HG03521 (cell line): ENCODE measurements at regions not wholly inside any gene's neighbourhood (a gene's known extent, or its start where the extent isn't known, plus 50 kb on each side); places are given as distances from the start of the nearest gene placed in this dataset.

Source experiments
- ATAC-seq: cut with Tn5 transposase; IDR thresholded peaks from one replicate; pipeline ENCODE4 v1.9.1; 2021; ENCODE audit warnings: mild to moderate bottlenecking, moderate library complexity; ENCODE audit not compliant: unreplicated experiment

DNA sequence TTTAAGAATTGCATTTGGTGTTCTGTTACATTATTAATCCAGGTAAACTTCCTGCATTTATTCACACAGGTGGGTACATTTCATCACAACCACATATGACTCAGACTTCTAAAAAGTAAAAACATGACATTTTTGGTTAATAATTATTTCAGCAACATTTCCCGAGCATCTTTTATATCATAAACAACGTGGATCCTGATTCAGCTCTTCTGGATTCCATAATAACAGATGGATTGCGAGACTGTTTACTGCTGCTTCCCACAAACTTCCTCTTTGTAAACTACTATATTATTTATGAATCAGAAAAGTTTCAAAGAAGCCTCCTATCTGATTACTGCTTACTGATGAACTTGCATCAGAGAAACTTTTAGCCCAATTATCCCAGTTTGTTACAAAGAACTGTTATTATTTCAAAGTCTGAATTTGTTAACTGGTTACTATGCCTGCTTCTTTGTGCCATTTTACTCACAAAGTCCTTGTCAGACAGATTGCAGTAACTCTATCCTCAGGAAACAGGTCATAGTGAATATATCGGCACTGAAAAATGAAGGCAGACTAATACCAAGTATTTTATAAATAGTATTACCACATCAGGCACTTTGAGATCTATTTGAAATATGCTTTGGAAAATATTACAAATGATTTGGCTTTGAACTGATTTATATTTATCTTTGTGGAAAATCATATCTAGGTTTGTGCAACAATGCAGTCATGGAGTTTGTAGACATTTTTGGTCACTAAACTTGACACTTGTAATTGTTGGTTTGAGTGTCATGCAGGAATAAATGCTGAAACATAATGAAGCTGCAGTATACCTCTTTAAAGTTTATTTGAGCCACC lies 511.6 kb downstream of the PLCL1 start:
- no peak for ATAC-seq

DNA sequence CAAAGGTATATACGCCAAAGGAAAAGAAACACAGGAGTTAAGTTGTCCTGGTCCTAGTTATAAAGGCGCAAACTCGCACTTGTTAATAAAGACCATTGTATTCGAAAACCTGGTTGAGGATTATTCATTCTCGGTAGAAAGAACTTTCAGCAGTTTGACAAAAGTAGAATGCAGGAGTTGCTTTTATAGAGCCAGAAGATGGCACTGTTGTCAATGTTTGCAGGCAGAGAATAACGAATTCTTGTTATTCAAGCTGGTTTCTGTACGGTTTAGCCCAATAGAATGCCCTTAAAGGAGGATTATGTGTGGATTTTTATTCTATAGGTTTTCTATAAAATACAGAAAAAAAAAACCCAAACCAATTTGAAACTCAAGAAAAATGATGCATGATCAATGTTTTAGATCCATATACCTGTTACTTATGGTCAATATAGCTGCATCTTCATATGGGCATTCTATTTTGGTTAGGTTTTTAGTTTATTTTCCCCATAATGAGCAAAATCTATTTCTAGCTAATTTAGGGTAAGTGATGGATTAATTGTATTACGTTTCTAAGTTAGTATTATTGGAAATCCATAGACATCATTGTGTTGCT lies 510.3 kb downstream of the PLCL1 start:
- ATAC-seq: no peak

DNA sequence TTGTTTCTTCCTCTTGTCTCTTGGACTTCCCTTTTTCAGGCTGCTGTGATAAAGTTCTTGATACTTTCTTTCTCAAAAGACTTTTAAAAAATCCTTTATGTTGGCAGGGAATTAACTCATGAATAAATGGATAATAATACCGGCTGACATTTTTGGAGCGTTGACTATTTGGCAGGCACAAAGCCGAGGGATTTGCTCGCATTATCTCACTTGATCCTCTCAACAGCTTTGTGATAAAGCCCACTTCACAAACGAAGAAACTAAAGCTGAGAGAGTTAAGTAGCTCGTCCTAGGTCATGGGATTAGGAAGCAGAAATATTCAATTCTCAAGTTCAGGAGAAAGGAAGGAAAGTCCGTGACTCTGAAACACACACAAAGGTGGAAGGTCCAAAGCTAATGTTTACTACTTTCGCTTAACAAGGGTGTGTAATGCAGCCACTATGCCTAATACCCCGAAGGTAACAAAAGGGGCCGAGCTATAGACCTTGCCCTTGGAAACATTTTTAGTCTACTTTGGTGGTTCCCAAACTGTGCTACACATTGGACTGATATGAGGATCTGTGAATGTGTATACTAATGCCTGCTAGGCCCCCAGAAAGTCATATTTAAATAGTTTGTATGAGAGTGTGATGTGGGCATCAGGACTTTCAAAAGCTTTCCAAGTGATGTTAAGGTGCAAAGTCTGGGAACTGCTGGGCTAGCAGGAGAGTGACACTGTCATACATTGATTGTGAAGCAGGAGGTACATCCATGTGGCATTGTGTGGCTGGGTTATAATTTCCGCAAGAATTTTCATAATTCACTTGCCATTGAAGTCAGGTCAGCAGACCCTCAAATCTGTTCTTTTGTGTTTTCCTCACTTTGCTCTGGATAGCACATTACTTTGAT lies 508.4 kb downstream of the PLCL1 start:
- no peak for ATAC-seq

DNA sequence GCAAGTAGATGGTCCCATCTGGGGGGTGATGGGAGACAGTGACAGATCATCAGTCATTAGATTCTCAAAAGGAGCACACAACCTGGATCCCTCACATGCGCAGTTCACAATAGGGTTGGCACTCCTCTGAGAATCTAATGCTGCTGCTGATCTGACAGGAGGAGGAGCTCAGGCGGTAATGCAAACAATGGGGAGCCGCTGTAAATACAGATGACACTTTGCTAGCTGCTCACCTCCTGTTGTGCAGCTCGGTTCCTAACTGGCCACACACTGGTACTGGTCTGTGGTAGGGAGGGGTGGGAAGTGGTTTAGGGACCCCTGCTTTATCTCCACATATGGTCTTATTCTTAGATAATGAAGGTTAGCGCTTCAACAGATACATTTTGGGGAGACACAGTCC lies 506.6 kb downstream of the PLCL1 start:
- no peak for ATAC-seq

DNA sequence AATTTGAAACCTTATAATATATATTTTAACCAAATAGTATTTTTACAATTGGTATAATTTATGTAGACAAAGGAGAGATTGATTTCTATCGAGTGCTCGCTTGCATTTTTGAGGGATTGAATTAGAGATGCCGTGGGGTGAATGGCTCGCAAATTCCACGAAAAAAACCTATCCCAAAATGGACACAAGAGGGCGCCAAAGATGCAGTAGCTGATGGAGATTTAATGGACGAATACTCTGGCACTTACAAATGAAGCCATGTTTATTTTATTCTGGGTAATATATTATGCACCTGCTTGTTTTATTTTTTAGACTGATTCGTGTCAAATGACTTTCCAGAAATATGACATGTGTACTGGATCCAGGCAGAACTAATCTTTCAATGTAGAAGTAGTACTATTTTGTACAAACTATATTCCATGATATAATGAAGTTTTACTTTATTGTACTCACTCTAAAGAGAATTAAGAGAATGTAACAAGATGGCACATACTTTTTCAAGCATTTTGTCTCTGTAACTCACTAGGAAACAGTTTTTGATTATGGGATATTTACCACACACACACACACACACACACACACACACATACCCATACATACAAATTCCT lies 505.4 kb downstream of the PLCL1 start:
- no peak for ATAC-seq

DNA sequence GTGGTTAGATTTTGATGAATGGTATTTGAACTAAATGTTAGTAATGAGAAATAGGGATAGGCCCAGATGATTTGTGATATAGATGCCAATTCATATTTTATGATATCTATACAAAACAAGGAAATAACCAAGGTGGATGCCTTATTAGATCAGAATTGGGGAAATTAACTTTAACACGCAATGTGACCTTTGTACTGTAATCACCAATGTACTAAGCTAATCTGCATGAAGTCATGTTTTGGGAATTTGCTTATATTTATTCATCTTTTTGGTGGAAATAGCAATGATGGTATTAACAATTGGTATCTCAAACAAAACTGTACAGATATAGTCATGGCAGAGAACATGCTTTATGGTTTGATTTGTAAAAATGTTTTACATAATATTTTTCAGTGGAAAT lies 504.7 kb downstream of the PLCL1 start:
- no peak for ATAC-seq

DNA sequence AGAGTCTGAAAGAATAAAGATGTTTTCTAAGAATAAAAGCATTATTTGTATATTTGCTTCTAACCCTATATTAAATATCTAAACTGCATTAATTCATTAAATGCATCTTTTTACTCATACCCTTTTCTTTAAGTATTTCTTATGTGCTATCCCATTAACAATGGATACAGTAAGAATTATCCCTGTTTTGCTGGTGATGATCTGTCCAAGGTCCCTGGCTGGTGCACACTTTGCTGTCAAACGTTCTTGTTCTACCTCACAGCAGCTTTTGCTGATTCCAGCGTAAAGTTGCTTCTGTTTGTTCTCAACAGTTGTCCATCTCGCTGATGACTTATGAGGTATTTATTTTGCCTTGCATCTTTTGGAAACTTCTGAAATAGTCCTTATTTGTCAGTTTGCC lies 504.0 kb downstream of the PLCL1 start:
- no peak for ATAC-seq

DNA sequence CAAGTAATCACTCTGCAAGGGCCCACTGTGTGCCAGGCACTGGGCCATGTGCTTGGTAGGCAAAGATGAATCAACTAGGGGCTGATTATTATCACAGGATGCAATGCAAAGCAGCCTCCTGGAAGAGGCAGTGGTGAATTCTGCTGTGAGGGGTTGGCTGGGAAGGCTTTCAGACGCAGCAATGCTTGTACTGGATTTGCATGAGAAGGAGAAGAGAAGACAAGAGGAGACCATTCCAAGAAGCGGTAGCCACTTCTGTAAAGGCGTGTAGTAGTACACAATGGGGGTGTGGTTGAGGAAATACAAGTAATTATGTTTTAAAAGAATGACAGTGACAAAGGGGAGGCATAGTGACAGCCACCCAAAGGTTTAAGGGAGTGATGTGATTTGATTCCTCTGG lies 502.7 kb downstream of the PLCL1 start:
- ATAC-seq: no peak

DNA sequence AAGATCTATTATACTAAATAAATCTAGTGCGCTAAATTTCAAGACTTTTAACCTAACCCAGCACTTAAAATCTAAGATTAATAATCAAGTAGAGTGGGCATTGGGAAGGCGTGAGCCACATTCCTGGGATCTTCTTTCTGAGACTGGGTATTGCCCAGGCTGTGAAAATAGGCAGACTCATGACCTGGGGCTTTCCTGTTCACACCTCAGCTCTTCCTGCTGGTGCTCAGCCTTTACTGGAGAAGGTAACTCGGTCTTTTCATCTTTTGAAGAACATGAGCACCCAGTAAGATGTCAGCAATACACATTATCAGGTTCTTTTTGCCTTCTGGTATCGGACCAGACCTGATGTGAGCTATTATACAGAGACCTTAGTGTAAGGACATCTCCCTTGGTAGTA lies 500.5 kb downstream of the PLCL1 start:
- ATAC-seq: no peak

DNA sequence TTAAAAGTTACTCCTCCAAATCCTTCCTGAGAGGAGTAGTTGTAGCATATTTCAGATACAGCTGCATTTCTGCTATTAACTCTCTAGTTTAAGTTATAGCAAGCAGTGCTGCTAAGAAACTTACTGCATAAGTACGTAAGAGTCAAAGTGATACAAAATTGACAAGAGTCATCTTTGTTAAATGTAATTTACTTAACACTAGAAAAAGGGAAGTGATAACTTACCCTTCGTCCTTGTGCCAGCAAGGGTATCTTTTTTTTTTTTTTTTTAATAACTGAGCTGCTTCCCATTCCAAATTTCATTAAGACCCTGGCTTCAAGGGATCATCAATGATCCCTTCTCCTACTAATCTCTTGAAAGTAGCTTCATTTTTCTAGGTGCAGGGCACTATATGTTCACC lies 493.0 kb downstream of the PLCL1 start:
- no peak for ATAC-seq

DNA sequence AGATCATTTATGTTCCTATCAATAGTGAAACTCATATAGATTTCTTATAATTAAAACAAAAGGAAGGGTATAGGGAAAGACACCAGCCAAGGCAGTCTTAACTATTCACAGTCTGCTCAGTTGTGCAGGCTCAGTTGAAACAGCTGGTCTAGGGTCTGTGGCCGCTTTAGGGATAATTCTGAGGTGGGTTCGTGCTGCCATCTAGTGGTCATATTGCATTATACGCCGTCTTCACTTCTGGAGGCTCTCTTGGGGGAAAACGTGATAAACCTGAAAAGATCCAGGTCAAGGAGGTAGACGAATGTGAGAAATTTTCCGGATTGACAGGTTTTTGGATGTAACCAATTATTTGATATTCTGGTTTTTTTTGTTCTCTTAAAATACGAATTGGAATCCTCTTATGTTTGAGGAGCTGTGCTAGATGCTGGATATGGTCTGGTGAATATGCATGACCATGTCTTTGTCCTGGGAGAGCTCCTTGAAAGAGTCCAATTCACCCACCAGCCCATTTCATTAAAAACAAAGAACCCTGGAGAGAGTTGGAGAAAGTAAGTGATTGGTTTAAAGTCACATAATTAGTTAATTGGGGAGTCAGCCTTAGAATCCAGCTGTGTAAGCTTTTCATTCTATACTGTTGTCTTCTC lies 492.4 kb downstream of the PLCL1 start:
- peak; percentile 90 for ATAC-seq

DNA sequence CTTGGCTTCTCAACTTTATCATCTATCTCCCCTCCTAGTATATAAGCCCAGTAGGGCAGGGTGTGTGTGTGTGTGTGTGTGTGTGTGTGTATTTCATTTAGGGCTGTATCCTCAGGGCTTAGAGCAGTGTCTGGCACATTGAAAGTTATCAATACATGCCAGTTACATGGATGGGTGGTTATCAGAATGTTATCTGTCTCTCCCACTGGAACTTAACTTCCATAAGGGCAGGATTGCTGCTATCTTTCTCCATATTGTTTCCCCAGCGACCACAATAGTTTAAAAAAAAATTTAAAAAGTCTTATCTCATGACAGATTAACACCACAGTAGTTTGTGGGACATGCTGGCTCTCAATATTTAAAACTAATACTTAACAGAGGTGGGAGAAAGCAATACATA lies 488.9 kb downstream of the PLCL1 start:
- no peak for ATAC-seq

DNA sequence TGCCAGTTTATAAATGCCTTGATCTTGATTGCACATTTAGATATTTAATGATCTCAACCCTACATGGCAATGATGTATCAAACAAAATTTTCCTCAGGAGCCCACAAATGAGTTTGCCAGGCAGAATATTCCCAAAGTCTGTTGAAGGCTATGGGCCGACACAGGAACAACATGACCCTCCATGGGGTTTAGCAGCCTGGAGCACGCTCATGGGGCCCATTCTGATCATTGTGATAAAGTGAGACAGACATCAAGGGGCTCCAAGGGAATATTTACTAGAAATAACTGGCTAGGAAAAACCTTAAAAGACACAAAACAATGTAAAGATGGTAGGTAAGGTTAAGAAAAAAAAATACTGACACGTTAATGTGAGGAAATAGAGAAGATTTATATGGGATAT lies 485.4 kb downstream of the PLCL1 start:
- no peak for ATAC-seq

DNA sequence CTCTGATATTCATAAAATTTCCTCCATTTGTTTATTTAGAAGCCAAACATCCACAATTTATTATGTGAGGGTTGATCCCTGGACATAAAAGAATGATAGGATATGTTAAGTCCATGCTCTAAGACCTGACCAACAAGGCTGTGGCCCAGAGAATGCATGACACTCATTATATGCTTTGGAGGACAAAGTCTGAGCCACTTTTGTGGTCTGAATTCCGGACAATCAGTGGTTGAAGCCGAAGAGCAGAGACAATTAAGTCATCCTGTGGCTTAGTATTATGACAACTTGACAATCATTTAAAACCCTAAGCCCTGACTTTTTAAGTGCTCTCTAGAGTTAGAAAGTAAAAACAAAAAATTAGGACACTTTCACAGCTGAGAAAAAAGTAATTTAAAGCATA lies 483.3 kb downstream of the PLCL1 start:
- no peak for ATAC-seq

DNA sequence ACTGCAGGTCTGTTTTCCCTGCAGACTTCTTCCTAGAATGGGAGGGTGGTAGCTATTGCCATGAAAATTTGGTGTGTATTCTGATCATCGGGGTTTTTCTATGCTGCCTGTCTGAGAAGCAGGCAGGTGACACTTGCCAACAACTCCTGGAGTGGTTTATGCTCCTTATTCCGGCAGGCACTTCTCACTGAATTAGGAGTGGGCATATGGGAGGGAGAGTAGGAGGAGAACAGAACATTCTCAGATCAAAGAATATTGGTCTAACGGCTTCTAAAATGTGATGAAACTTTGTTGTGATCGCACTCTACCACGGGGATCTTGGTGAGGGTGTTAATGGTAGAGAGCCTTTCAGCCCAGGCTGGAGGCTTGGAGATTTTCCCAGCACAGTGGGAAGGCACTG lies 480.8 kb downstream of the PLCL1 start:
- ATAC-seq: no peak

DNA sequence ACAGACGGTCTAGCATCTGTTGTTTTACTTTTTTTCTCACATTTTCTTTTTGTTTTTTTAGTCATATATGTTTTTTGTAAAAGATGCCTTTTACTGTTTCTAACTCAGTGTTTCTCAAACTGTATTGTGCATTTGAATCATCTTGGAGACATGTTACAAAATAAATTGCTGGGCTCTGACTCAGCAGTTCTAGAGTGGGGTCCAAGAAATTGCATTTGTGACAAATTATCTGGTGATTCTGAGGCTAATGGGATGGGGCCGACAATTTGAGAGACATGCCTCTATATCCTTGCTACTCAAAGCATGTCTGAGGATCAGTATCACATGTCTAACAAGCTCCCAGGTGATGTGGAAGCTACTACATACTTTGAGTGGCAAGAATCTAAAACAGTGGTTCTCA lies 478.8 kb downstream of the PLCL1 start:
- ATAC-seq: no peak

DNA sequence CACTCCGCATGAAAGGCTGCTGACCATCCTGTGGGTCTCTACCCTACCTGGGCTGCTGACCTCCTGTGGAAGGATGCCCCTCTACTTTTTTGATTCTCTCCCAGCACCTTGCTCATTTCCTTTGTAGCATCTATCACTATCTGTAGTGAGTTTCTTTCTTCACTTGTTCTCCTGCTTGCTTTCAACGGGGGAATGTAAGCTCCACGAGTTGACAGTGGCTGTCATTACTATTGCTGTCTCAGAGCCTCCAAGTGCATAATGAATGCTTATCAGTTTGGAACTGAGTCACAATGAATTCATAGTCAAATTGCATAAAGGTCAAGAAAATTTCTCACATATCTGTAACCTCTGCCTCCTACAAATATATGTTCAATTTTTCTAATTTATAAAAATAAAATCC lies 477.7 kb downstream of the PLCL1 start:
- no peak for ATAC-seq

DNA sequence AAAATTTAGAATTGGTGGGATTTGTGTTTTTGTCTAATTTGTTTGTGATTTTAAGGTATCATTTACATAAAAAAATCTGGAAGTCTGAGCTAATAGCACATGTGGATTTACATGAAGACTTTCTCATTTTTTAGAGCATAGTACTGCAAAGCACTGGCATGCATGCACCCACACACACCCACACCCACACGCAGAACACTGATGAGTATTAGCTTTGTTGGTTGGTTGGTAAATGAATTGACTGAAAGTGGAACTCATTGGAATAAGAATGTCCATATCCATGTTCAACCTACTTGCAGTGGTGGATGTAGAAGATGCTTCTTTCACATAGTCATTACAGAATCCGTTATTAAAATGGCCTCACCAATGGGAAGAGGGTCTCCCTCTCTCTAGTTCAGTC lies 475.8 kb downstream of the PLCL1 start:
- ATAC-seq: no peak

DNA sequence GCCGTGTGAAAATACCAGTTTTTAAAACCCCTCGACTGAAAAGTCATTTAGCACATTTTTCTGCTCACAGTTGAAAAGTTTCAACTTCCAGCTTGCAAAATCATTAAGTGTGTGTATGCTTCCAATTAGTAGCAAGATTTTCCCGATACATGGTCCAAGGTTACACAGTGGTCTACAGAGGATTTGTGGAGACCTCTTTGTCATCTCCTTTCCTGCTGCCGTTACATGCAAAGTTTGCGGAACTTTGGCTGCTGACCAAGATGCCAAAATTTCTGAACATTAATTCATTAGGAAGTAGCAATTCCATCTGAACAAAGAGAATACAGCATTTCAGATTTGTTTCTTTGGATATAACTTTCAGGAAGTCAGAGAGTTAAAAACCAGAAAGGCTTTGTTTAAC lies 474.6 kb downstream of the PLCL1 start:
- no peak for ATAC-seq

DNA sequence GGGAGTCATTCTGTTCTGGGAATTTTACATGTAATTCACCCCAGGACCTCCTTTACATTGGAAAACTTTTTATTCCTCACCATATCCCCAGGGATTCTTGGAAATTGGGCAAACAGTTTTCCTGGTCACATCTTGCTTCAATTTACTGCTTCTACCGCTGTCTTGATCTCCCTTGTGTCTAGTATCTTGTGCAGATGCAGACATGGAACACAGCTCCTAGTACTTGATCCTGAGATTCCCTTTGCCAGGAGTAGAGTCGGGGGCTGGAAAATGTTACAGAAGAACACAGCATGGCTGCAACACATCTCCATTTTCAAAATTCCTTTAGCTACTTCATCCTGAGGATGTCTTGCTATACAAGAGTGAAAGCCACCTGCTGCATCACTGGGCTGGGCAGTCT lies 472.8 kb downstream of the PLCL1 start:
- ATAC-seq: no peak

DNA sequence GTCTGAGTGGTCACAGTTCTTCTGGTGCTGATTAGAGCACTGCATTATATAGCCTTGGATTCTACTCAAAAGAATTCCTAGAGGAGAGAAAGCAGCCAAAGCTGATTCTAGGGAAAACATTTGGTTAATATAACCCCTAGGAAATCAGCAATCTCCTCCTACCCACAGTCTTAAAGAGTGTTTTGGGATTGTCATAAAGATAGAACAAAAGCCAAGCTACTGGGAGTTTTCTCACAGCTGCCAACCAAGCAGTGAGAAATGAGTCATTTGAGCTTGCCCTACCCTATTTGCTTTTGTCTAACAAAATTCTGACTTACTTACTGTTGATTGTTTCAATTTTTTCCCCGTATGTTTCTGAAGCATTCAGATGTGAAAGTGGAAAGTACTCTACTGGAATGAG lies 469.3 kb downstream of the PLCL1 start:
- ATAC-seq: no peak
